OCI-LY7 (cell line): ENCODE measurements at regions not wholly inside any gene's neighbourhood (a gene's known extent, or its start where the extent isn't known, plus 50 kb on each side); places are given as distances from the start of the nearest gene placed in this dataset.

Source experiments
- BruUV-seq: library from RNA; stranded (reverse); fragments of 400-500 nt; replicated peaks from 2 replicates; lab custom pipeline; 2021; lab: Mats Ljungman, UMichigan
- CTCF ChIA-PET: fragments of 300-600 bp; sonication (Branson Sonifier 250); formaldehyde crosslinking; loops from one replicate; lab custom pipeline; 2022; ENCODE audit warnings: antibody characterized with exemption; ENCODE audit not compliant: unreplicated experiment; lab: Charles Lee
- POLR2A ChIA-PET: fragments of 300-600 bp; sonication (Branson Sonifier 250); formaldehyde crosslinking; loops from one replicate; lab custom pipeline; 2022; ENCODE audit warnings: antibody characterized with exemption; lab: Charles Lee
- DNase-seq: peaks from one replicate; pipeline ENCODE4 v3.0.0-alpha.2; 2015; ENCODE audit warnings: low spot score
- H2AFZ ChIP-seq: fragments of 200-600 bp; sonication (generic), shearing (Covaris generic); 2 replicates; pipeline ENCODE4 v1.6.1; 2014; ENCODE audit warnings: mild to moderate bottlenecking, antibody characterized with exemption, low read length, moderate library complexity
- H3K27ac ChIP-seq: fragments of 200-600 bp; sonication (generic); 2 replicates; pipeline ENCODE4 v1.5.1; 2014; ENCODE audit warnings: mixed run types, low read depth, mild to moderate bottlenecking, moderate library complexity, low read length, inconsistent platforms; ENCODE audit not compliant: poor library complexity, severe bottlenecking
- H3K36me3 ChIP-seq: fragments of 200-600 bp; sonication (generic); 2 replicates; pipeline ENCODE4 v1.6.1; 2014; ENCODE audit warnings: mild to moderate bottlenecking, antibody characterized with exemption, low read length, moderate library complexity, mixed read lengths; ENCODE audit not compliant: insufficient read depth
- H3K4me1 ChIP-seq: fragments of 200-600 bp; sonication (generic); 2 replicates; pipeline ENCODE4 v1.5.1; 2014; ENCODE audit warnings: mild to moderate bottlenecking, low read length; ENCODE audit not compliant: insufficient read depth, poor library complexity, severe bottlenecking
- H3K4me2 ChIP-seq: fragments of 200-600 bp; sonication (generic); 2 replicates; pipeline ENCODE4 v1.6.1; 2014; ENCODE audit warnings: mild to moderate bottlenecking, low read length
- H3K4me3 ChIP-seq: fragments of 200-600 bp; sonication (generic); 2 replicates; pipeline ENCODE4 v1.5.1; 2014; ENCODE audit warnings: mild to moderate bottlenecking, low read depth, low read length; ENCODE audit not compliant: poor library complexity, severe bottlenecking
- H3K79me2 ChIP-seq: fragments of 200-600 bp; sonication (generic); 2 replicates; pipeline ENCODE4 v1.6.1; 2016; ENCODE audit warnings: low read depth, mild to moderate bottlenecking, low read length, moderate library complexity, mixed read lengths; ENCODE audit not compliant: insufficient read depth
- H3K9me2 ChIP-seq: fragments of 200-600 bp; sonication (generic); 2 replicates; pipeline ENCODE4 v1.6.1; 2016; ENCODE audit warnings: mild to moderate bottlenecking, low read length, mixed read lengths; ENCODE audit not compliant: insufficient read depth
- H3K9me3 ChIP-seq: fragments of 200-600 bp; sonication (generic); 2 replicates; pipeline ENCODE4 v1.6.1; 2014; ENCODE audit warnings: mild to moderate bottlenecking, mixed run types, low read length, mixed read lengths
- H4K20me1 ChIP-seq: fragments of 200-600 bp; sonication (generic); 2 replicates; pipeline ENCODE4 v1.6.1; 2014; ENCODE audit warnings: mild to moderate bottlenecking, antibody characterized with exemption, low read length, moderate library complexity, mixed read lengths; ENCODE audit not compliant: insufficient read depth
- CTCF ChIP-seq: fragments of 200-600 bp; sonication (generic); conservative IDR thresholded peaks from 2 replicates; pipeline ENCODE4 v1.5.1; 2014; ENCODE audit warnings: mild to moderate bottlenecking, antibody characterized with exemption, low read length, moderate library complexity, mixed read lengths
- EZH2phosphoT487 ChIP-seq: fragments of 200-600 bp; sonication (generic); IDR thresholded peaks from 2 replicates; pipeline ENCODE4 v1.6.1; 2018; ENCODE audit warnings: low read depth, borderline replicate concordance, mild to moderate bottlenecking, mixed run types, antibody characterized with exemption, low read length, moderate library complexity, mixed read lengths
- intact Hi-C: fragments of 100-400 bp; cut with micrococcal nuclease; formaldehyde crosslinking; loops from one replicate; pipeline ENCODE4 v1.10.0; 2022; ENCODE audit not compliant: unreplicated experiment

DNA sequence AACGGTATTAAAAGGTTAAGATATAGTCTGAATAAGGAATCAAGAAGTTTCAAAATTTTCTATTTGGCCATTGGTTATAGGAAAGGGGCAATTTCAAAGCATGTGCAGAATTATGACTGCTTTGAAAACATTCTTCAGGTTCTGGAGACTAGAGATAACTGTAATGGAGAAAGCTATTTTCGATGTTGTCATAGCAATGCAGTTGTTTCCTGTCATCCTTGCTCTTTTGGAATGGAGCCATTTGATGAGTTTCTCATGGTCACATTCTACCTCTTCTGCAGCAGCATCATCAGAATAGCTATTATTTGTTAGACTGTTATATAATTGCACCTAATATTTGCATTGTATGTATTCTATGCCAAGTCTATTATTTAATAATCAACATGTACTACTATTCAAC lies 368.2 kb upstream of the NR3C2 start:
- ChIA-PET CTCF (no interaction called here), POLR2A (no interaction called here)
- Histone ChIP-seq H4K20me1 (no peaks in the 10 kb centered on the region), H3K4me1 (no peaks in the 10 kb centered on the region), H3K4me3 (no peak overlapping the region), H3K79me2 (no peaks in the 10 kb centered on the region), H2AFZ (no peak overlapping the region), H3K9me2 (no peaks in the 10 kb centered on the region), H3K36me3 (no peaks in the 10 kb centered on the region), H3K4me2 (no peak overlapping the region), H3K9me3 (no peaks in the 10 kb centered on the region), H3K27ac (no peak overlapping the region)
- no peak for DNase-seq
- no peak for TF ChIP-seq CTCF
- TF ChIP-seq EZH2phosphoT487: no peak
- BruUV-seq: no TSS peak
- intact Hi-C loops: no loop called here

DNA sequence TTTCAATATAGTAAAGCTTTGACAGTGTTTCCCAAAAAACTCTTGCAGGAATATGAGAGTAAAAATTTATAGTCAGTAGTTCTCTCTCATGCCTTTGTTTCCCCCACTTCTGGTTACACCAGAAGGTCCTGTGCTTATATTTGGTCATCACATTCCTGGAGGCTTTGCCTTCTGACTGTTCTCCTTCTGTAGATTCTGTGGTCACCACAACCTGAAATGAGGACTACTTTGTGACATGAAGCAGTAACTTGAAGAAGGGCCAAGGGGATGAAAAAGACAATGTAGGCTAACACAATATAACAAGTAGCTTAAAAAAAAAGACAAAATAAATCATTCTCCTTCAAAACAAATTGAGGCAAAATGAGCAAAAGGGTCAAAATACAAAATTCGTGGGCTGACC lies 366.2 kb upstream of the NR3C2 start:
- no peak for TF ChIP-seq CTCF
- no peak for TF ChIP-seq EZH2phosphoT487
- DNase-seq: no peak
- Histone ChIP-seq H3K36me3 (no peaks in the 10 kb centered on the region), H3K4me1 (no peaks in the 10 kb centered on the region), H3K79me2 (no peaks in the 10 kb centered on the region), H3K9me3 (no peaks in the 10 kb centered on the region), H4K20me1 (no peaks in the 10 kb centered on the region), H3K4me3 (no peak overlapping the region), H3K27ac (no peak overlapping the region), H2AFZ (no peak overlapping the region), H3K4me2 (no peak overlapping the region), H3K9me2 (no peaks in the 10 kb centered on the region)
- intact Hi-C loops: no loop called here
- no TSS peak for BruUV-seq
- CTCF ChIA-PET: no interaction called here
- POLR2A ChIA-PET: no interaction called here

GRCh38 chr4:148800940-148801339 lies 358.7 kb upstream of the NR3C2 start:
- TF ChIP-seq EZH2phosphoT487: no peak
- no peak for TF ChIP-seq CTCF
- intact Hi-C loops: no loop called here
- DNase-seq: no peak
- BruUV-seq: no TSS peak
- no peaks in the 10 kb centered on the region for H3K9me3 ChIP-seq
- POLR2A ChIA-PET: interaction anchor here (0.5 to 2.6 kb wide), 3 partner anchors 9 to 57 kb away, joined by 4 to 10 read pairs (median 8); no protein-coding TSS in a partner anchor
- no peaks in the 10 kb centered on the region for H3K4me1 ChIP-seq
- CTCF ChIA-PET: no interaction called here
- H3K4me2 ChIP-seq: no peak overlapping the region
- H2AFZ ChIP-seq: no peak overlapping the region
- no peaks in the 10 kb centered on the region for H3K79me2 ChIP-seq
- H3K9me2 ChIP-seq: no peaks in the 10 kb centered on the region
- no peak overlapping the region for H3K4me3 ChIP-seq
- no peaks in the 10 kb centered on the region for H3K36me3 ChIP-seq
- no peak overlapping the region for H3K27ac ChIP-seq
- no peaks in the 10 kb centered on the region for H4K20me1 ChIP-seq
